Peyer's patch (tissue), 4 donors: ENCODE measurements at regions not wholly inside any gene's neighbourhood (a gene's known extent, or its start where the extent isn't known, plus 50 kb on each side); places are given as distances from the start of the nearest gene placed in this dataset.

Source experiments
- DNase-seq, 3 donors: peaks; one replicate each; pipeline ENCODE4 v3.0.0-alpha.2; 2017 to 2019
- H3K27ac ChIP-seq, 4 donors: fragments of 200-600 bp; sonication (generic); one replicate each; pipeline ENCODE4 v1.5.1; 2016 to 2019
- H3K27me3 ChIP-seq, 2 donors: fragments of 200-600 bp; sonication (generic); one replicate each; pipeline ENCODE4 v1.5.1; 2019
- H3K36me3 ChIP-seq, 3 donors: fragments of 200-600 bp; sonication (generic); one replicate each; pipeline ENCODE4 v1.5.1; 2016 to 2019
- H3K4me1 ChIP-seq, 4 donors: fragments of 200-600 bp; sonication (generic); one replicate each; pipeline ENCODE4 v1.5.1; 2016 to 2019
- H3K4me3 ChIP-seq, 4 donors: fragments of 200-600 bp; sonication (generic); 1 replicate in 3 of 4; 2 replicates in 1 of 4; pipeline ENCODE4 v1.5.1; 2016 to 2019; ENCODE audit warnings: mild to moderate bottlenecking in 1 of 4
- H3K9me3 ChIP-seq, 4 donors: fragments of 200-600 bp; sonication (generic); one replicate each; pipeline ENCODE4 v1.5.1; 2016 to 2019; ENCODE audit warnings: mild to moderate bottlenecking in 1 of 4
- CTCF ChIP-seq, 6 experiments: fragments of 450-650 bp in 4 of 6; fragments of 200-600 bp in 2 of 6; sonication (generic) in 1 of 6; IDR thresholded peaks; one replicate each; pipeline ENCODE4 v1.5.1; 2017 to 2019; ENCODE audit warnings: antibody characterized with exemption in 6 of 6, mild to moderate bottlenecking in 3 of 6, moderate library complexity in 1 of 6
- POLR2A ChIP-seq, 2 donors: fragments of 450-650 bp; IDR thresholded peaks; one replicate each; pipeline ENCODE4 v1.5.1; 2017; ENCODE audit warnings: antibody characterized with exemption in 2 of 2, mild to moderate bottlenecking in 2 of 2, moderate library complexity in 2 of 2

GRCh38 chr7:113379746-113380145 is 261.4 kb upstream of the SMIM30 start:
- H3K27ac ChIP-seq: no peak overlapping the region
- no peaks in the 10 kb centered on the region for H3K4me1 ChIP-seq
- no peaks in the 10 kb centered on the region for H3K9me3 ChIP-seq
- TF ChIP-seq CTCF (IDR thresholded peaks at IDR 0.05): no peak
- no peaks in the 10 kb centered on the region for H3K27me3 ChIP-seq
- no peaks in the 10 kb centered on the region for H3K36me3 ChIP-seq
- H3K4me3 ChIP-seq: no peak overlapping the region
- DNase-seq: no peak

- H3K27ac ChIP-seq: no peak overlapping the region
- no peaks in the 10 kb centered on the region for H3K36me3 ChIP-seq
- H3K9me3 ChIP-seq: no peaks in the 10 kb centered on the region
- no peak for DNase-seq
- no peaks in the 10 kb centered on the region for H3K27me3 ChIP-seq
- H3K4me3 ChIP-seq: no peak overlapping the region
- no peaks in the 10 kb centered on the region for H3K4me1 ChIP-seq
- TF ChIP-seq CTCF (IDR thresholded peaks at IDR 0.05) (no peak), POLR2A (IDR thresholded peaks at IDR 0.05) (no peak)
Measured at GRCh38 chr7:113374955-113375354, 256.6 kb upstream of the SMIM30 start.

GRCh38 chr7:113373863-113374262 is 255.5 kb upstream of the SMIM30 start:
- Histone ChIP-seq H3K36me3 (no peaks in the 10 kb centered on the region), H3K4me1 (no peaks in the 10 kb centered on the region), H3K4me3 (no peak overlapping the region), H3K9me3 (no peaks in the 10 kb centered on the region), H3K27me3 (no peaks in the 10 kb centered on the region), H3K27ac (no peak overlapping the region)
- TF ChIP-seq CTCF (IDR thresholded peaks at IDR 0.05) (no peak), POLR2A (IDR thresholded peaks at IDR 0.05) (no peak)
- DNase-seq: no peak

GRCh38 chr7:113371416-113372043 is 253.2 kb upstream of the SMIM30 start:
- TF ChIP-seq CTCF (IDR thresholded peaks at IDR 0.05) (no peak), POLR2A (IDR thresholded peaks at IDR 0.05) (no peak)
- no peak overlapping the region for H3K4me3 ChIP-seq
- no peak for DNase-seq
- H3K9me3 ChIP-seq: no peaks in the 10 kb centered on the region
- H3K36me3 ChIP-seq: no peaks in the 10 kb centered on the region
- no peaks in the 10 kb centered on the region for H3K27me3 ChIP-seq
- H3K27ac ChIP-seq: no peak overlapping the region
- no peaks in the 10 kb centered on the region for H3K4me1 ChIP-seq

- no peak overlapping the region for H3K27ac ChIP-seq
- DNase-seq: no peak
- H3K4me1 ChIP-seq: no peaks in the 10 kb centered on the region
- no peaks in the 10 kb centered on the region for H3K27me3 ChIP-seq
- H3K36me3 ChIP-seq: no peaks in the 10 kb centered on the region
- no peak overlapping the region for H3K4me3 ChIP-seq
- TF ChIP-seq CTCF (IDR thresholded peaks at IDR 0.05): no peak
- H3K9me3 ChIP-seq: no peaks in the 10 kb centered on the region
Measured at GRCh38 chr7:113370910-113371309, 252.6 kb upstream of the SMIM30 start.

- H3K36me3 ChIP-seq: no peaks in the 10 kb centered on the region
- DNase-seq: no peak
- H3K4me3 ChIP-seq: no peak overlapping the region
- TF ChIP-seq CTCF (IDR thresholded peaks at IDR 0.05) (no peak), POLR2A (IDR thresholded peaks at IDR 0.05) (no peak)
- H3K9me3 ChIP-seq: no peaks in the 10 kb centered on the region
- H3K4me1 ChIP-seq: no peaks in the 10 kb centered on the region
- no peak overlapping the region for H3K27ac ChIP-seq
- no peaks in the 10 kb centered on the region for H3K27me3 ChIP-seq
Measured at GRCh38 chr7:113368256-113368655, 249.9 kb upstream of the SMIM30 start.
